NCI-H526 (cell line): ENCODE measurements at regions not wholly inside any gene's neighbourhood (a gene's known extent, or its start where the extent isn't known, plus 50 kb on each side); places are given as distances from the start of the nearest gene placed in this dataset.

Experiments used
- DNase-seq, 2 experiments: peaks; one replicate each; lab custom pipeline; 2025; lab: John Stamatoyannopoulos, UW

GRCh38 chr12:115577401-115577800 lies 700.1 kb downstream of the MED13L start:
- no peak for DNase-seq

GRCh38 chr12:115574826-115575225 lies 702.7 kb downstream of the MED13L start:
- DNase-seq, result no peak

DNA sequence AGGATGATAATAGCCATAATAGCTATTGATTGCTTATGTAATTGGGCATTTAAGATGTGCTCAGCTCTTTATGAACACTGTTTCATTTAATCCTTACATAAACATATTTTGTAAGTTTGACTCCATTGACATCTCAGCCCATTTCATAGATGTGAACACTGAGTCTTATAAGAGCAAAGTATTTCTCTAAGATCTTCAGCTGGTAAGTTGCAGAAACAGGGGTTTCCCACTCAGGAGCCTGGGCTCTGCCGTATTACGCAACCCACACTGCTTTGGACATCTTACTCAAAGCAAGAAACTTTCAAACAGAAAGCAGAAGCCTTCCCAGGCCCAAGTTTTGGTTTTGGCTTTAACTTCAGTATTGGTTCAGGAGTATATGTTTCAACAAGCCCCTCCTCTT lies 705.1 kb downstream of the MED13L start:
- no peak for DNase-seq

- no peak for DNase-seq
Observed at GRCh38 chr12:115571446-115571845, 706.0 kb downstream of the MED13L start.

- DNase-seq, result no peak
Observed at GRCh38 chr12:115571027-115571426, 706.5 kb downstream of the MED13L start.

GRCh38 chr12:115570069-115570777 lies 707.3 kb downstream of the MED13L start:
- DNase-seq, result no peak

- DNase-seq, result peak; percentile 16 to 26
Observed at GRCh38 chr12:115569345-115570068, 708.0 kb downstream of the MED13L start.

- DNase-seq, result no peak
Observed at GRCh38 chr12:115558281-115558680, 719.2 kb downstream of the MED13L start.

GRCh38 chr12:115553622-115554021 lies 723.9 kb downstream of the MED13L start:
- DNase-seq, result no peak

GRCh38 chr12:115543269-115543668 lies 734.2 kb downstream of the MED13L start:
- no peak for DNase-seq

DNA sequence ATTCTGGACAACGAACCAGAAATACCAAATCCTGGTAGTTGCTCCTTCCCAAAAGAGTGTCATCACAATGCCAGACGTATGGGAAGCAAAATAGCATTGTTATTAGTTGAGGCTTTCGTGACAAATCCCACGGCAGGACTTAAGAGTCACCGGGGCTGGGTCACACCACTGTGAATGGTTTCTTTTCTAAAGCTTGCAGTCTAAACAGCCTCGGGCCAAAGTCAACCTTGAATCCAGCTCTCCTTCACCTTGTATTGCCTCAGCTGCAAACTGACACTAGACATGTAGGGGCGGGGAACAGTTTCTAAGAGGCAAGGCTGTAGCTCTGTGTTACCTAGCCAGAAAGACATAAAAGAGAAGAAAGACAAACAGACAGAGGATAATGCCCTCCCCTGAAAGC lies 734.8 kb downstream of the MED13L start:
- no peak for DNase-seq

DNA sequence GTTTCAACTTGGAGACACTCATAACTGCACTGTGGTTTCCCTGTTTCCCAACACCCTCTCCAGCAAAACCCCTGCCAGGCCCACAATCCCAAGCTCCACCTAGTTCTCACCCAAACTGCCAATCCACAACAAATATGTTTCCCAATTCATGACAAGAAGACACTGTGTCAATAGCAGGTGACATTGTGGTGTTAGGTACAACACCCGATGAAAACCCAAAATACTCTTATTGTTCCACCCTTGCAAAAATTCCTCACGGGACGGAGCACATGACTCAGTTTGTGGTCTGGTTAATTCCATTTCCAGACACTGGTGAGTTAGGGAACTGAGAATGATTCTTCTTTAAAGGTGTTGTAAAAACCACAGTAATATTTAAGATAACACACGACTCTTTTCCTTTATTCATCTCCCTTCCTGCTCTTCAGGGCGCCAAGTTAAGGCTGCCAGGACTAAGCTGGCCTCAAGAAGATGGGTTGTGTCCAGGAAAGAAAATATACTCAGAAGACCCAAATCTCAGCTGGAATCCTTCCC lies 735.5 kb downstream of the MED13L start:
- no peak for DNase-seq

GRCh38 chr12:115528466-115528865 lies 749.0 kb downstream of the MED13L start:
- DNase-seq, result no peak

GRCh38 chr12:115521771-115522409 lies 755.6 kb downstream of the MED13L start:
- DNase-seq, result no peak

- no peak for DNase-seq
Observed at GRCh38 chr12:115519887-115520286, 757.6 kb downstream of the MED13L start.

DNA sequence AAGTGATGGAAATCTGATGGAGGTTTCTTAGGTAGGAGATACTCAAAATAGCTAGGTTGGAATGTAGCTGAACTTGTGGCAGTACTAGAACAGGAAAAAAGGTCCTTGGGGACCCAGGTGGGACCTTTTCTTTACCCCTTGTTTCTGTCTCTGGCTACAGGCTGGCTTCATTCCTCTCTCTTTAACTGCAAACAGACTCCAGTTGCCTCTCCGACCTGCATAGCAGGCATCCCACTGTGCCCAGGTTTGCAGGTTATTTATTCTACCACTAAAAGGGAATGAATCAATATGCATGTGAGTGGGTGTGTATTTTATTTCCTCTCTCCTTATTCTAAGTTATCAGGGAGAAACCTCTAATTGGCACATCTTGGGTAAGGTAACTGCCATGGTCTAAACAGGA lies 758.1 kb downstream of the MED13L start:
- DNase-seq, result no peak

DNA sequence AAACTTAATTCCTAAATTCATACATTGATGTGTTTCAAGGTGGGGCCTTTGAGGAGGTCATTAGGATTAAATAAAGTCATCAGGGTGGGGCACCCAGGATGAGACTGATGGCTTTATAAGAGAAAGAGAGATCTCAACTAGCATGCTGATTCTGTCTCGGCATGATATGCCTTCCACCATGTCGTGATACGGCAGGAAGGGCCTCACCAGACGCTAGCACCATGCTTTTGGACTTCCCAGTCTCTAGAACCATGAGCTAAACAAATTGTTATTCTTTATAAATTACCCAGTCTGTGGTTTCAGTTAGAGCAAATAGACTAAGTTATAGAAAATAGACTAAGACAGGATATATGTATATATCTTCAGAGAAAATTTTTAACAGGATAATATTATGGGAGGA lies 759.6 kb downstream of the MED13L start:
- DNase-seq, result no peak

GRCh38 chr12:115511986-115512711 lies 765.3 kb downstream of the MED13L start:
- DNase-seq, result peak in 1 of 2 experiments; percentile 24

DNA sequence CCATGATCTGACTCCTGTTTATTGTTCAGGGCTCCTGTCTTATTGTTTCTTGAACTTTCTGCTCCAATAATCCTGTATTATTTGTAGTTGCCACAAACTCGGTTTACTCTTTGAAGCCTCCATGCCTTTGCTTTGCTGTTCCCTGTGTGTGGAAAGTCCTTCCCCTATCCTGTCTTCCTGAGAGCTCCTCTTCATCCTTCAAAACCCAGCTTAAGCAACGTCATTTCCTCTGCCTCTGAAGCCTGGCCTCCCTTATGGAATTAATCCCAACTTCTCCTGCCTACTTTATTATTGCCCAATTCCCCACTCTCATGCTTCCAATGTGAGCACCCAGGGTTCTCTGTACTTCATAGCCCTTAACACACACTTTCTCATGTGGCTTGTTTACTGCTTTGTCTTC lies 766.2 kb downstream of the MED13L start:
- no peak for DNase-seq

- no peak for DNase-seq
Observed at GRCh38 chr12:115508990-115509389, 768.5 kb downstream of the MED13L start.

GRCh38 chr12:115507951-115508722 lies 769.4 kb downstream of the MED13L start:
- peak; percentile 56 to 82 for DNase-seq

- DNase-seq, result peak; percentile 17 to 30
Observed at GRCh38 chr12:115507560-115507889, 770.0 kb downstream of the MED13L start.
